DND-41 (cell line): ENCODE measurements at regions not wholly inside any gene's neighbourhood (a gene's known extent, or its start where the extent isn't known, plus 50 kb on each side); places are given as distances from the start of the nearest gene placed in this dataset.

ENCODE experiments used
- CTCF ChIP-seq: IDR thresholded peaks from 2 replicates; pipeline ENCODE4 v1.5.1; 2012; ENCODE audit warnings: borderline replicate concordance, low read length, moderate library complexity, mild to moderate bottlenecking; ENCODE audit not compliant: poor library complexity, severe bottlenecking; ENCODE audit errors: extremely low read depth
- EZH2 ChIP-seq: IDR thresholded peaks from 3 replicates; pipeline ENCODE4 v1.6.1; 2012; ENCODE audit warnings: borderline replicate concordance, low read depth, mild to moderate bottlenecking, moderate library complexity, low read length, inconsistent platforms; ENCODE audit not compliant: severe bottlenecking

GRCh38 chr17:55664287-55664686 lies 58.4 kb downstream of the TMEM100 start:
- TF ChIP-seq CTCF (no peak), EZH2 (no peak)
